ENCODE measurements at regions not wholly inside any gene's neighbourhood (a gene's known extent, or its start where the extent isn't known, plus 50 kb on each side); places are given as distances from the start of the nearest gene placed in this dataset.

DNA sequence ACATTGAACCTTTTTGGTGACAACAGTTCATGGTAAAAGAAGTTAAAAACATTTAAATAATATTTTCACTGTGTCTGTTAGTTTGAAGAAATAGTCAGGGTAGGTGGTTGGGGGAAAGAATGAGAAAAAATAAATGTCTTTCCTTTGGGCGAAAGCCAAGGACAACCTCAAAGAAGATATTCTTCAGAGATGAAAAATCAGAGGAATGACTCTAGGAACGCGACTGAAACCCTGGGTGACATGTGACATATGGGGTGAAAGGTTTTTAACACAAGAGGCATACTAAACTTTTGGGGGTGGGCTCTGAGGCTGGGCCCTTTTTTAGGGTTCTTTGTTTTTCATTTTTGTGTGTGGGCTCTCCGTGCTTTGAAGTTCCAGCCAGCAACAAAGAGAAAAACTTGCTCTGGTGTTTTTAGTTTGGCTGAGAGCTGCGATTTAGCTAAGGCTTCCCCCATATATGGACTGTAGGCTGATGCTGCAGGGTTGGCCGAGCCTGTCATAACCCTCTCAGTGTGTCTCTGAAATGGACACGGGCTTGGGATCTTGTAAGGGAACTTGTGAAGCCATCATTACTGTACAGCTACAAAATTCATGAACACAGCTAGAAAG, 610.1 kb upstream of the ARID1B start:
- Histone ChIP-seq H2AFZ (ENCODE audit: low read depth, low read length) (no peak overlapping the region), H3K27me3 (ENCODE audit: insufficient read depth, low read length) (peaks cover 2% of the 10 kb centered on the region), H3K4me1 (ENCODE audit: insufficient read depth, low read length) (no peaks in the 10 kb centered on the region), H3K4me3 (ENCODE audit: low read length) (no peak overlapping the region), H3K36me3 (ENCODE audit: insufficient read depth, low read length) (no peaks in the 10 kb centered on the region), H3K9me3 (ENCODE audit: low read length) (no peaks in the 10 kb centered on the region)

DNA sequence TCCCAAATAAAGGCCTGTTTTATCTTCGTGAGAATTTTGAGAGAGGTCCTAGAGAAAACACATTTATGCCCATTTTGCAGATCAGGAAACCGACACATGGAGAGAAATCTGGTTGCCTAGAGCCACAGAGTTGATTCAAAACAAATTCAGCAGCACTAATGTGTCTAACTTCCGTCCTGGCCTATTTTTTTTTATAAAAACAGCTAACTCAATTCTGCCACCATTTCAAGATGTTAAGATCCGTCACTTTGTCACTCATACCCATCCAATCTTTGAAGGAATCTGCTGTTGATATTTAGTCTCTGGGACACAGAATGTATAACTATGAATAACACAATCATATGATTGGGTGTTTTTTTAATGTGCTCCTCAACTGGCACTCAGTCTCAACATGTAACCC, 611.1 kb upstream of the ARID1B start:
- Histone ChIP-seq H3K36me3 (ENCODE audit: insufficient read depth, low read length) (no peaks in the 10 kb centered on the region), H3K4me1 (ENCODE audit: insufficient read depth, low read length) (no peaks in the 10 kb centered on the region), H2AFZ (ENCODE audit: low read depth, low read length) (no peak overlapping the region), H3K4me3 (ENCODE audit: low read length) (no peak overlapping the region), H3K27me3 (ENCODE audit: insufficient read depth, low read length) (peaks cover 2% of the 10 kb centered on the region), H3K9me3 (ENCODE audit: low read length) (no peaks in the 10 kb centered on the region)

GRCh38 chr6:156164701-156165452, 612.3 kb upstream of the ARID1B start:
- H3K9me3 ChIP-seq (ENCODE audit: low read length): no peaks in the 10 kb centered on the region
- H3K4me3 ChIP-seq (ENCODE audit: low read length): no peak overlapping the region
- H3K4me1 ChIP-seq (ENCODE audit: insufficient read depth, low read length): no peaks in the 10 kb centered on the region
- no peak overlapping the region for H2AFZ ChIP-seq (ENCODE audit: low read depth, low read length)
- H3K36me3 ChIP-seq (ENCODE audit: insufficient read depth, low read length): no peaks in the 10 kb centered on the region
- peaks cover 2% of the 10 kb centered on the region for H3K27me3 ChIP-seq (ENCODE audit: insufficient read depth, low read length)

- Histone ChIP-seq H2AFZ (ENCODE audit: low read depth, low read length) (no peak overlapping the region), H3K9me3 (ENCODE audit: low read length) (no peaks in the 10 kb centered on the region), H3K4me1 (ENCODE audit: insufficient read depth, low read length) (no peaks in the 10 kb centered on the region), H3K36me3 (ENCODE audit: insufficient read depth, low read length) (no peaks in the 10 kb centered on the region), H3K27me3 (ENCODE audit: insufficient read depth, low read length) (peaks cover 2% of the 10 kb centered on the region), H3K4me3 (ENCODE audit: low read length) (no peak overlapping the region)
These were observed 613.9 kb upstream of the ARID1B start for GRCh38 chr6:156163311-156163710.

- Histone ChIP-seq H3K4me3 (ENCODE audit: low read length) (no peak overlapping the region), H2AFZ (ENCODE audit: low read depth, low read length) (no peak overlapping the region), H3K4me1 (ENCODE audit: insufficient read depth, low read length) (no peaks in the 10 kb centered on the region), H3K36me3 (ENCODE audit: insufficient read depth, low read length) (no peaks in the 10 kb centered on the region), H3K9me3 (ENCODE audit: low read length) (no peaks in the 10 kb centered on the region), H3K27me3 (ENCODE audit: insufficient read depth, low read length) (peaks cover 2% of the 10 kb centered on the region)
These were observed 615.7 kb upstream of the ARID1B start for GRCh38 chr6:156161471-156161870.

DNA sequence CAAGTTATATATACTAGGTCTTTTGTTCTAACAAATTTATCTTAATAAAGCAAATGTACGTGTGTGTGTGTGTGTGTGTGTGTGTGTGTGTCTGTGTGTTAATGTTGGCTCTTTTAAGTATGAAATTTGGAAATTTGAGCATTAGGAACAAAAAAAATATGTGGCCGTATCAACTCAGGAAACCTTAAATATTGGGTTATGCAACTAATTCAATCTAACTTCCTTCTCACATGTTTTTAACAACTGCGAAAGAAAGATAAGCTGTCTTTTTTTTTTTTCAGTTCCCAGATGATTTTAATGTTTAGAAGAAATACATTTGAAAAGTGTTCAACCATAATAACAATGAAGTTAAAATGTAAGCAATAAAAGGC, 616.4 kb upstream of the ARID1B start:
- Histone ChIP-seq H3K4me3 (ENCODE audit: low read length) (no peak overlapping the region), H3K9me3 (ENCODE audit: low read length) (no peaks in the 10 kb centered on the region), H3K27me3 (ENCODE audit: insufficient read depth, low read length) (peaks cover 2% of the 10 kb centered on the region), H3K4me1 (ENCODE audit: insufficient read depth, low read length) (no peaks in the 10 kb centered on the region), H3K36me3 (ENCODE audit: insufficient read depth, low read length) (no peaks in the 10 kb centered on the region), H2AFZ (ENCODE audit: low read depth, low read length) (no peak overlapping the region)

DNA sequence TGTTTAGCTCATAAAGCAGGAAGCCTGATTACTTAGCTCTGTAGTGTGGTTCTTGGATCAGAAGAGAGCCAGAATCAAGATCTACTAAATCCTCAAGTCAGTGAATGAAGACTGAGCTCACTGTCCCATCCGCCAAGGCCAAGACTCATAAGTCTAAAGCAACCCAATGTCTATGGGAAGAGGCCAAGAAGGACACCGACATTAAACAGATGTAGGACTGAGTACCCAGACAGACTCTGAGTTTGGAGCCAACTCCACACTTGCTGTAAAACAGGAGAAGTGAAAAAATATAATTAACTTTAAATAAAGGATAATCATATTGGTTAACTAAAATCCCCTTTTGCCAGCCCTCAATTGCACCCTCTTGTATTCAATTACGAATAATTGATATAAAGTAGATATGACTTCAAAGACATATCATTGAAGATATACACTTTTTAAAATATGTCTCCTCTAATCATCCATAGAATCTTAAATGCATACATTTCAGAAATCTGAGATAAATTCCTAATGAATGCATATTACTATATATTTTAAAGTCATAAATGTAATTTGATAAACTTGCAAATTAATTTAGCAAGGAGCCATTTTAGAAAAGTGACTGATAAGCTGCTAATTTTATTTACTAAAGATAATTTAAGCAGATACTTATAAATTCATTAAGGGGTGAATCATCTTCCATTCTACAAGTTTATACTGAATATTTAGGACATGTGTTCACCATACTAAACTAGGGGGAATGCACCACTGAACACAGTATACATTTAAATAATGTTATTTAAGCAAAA, 617.0 kb upstream of the ARID1B start:
- H3K36me3 ChIP-seq (ENCODE audit: insufficient read depth, low read length): no peaks in the 10 kb centered on the region
- H2AFZ ChIP-seq (ENCODE audit: low read depth, low read length): no peak overlapping the region
- H3K9me3 ChIP-seq (ENCODE audit: low read length): no peaks in the 10 kb centered on the region
- peaks cover 2% of the 10 kb centered on the region for H3K27me3 ChIP-seq (ENCODE audit: insufficient read depth, low read length)
- no peak overlapping the region for H3K4me3 ChIP-seq (ENCODE audit: low read length)
- H3K4me1 ChIP-seq (ENCODE audit: insufficient read depth, low read length): no peaks in the 10 kb centered on the region

DNA sequence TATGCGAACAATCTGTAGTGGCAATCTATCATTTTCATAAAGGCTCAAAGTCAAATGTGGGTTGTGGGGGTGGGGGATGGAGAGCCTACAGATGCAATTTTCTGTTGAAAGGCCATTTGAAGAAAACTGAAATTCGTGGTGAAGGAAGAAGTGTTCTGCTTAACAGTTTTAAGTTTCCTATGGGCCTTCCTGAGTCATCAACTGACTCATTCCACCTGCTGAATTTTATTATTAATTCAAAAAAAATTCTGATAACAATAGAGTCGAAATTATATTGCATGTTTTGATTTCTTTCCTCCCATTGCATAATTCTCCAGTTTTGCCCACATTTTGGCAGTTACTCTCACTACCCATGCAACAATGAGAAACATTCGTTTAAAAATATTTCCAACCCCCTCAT, 622.3 kb upstream of the ARID1B start:
- H3K27me3 ChIP-seq (ENCODE audit: insufficient read depth, low read length): no peaks in the 10 kb centered on the region
- no peaks in the 10 kb centered on the region for H3K4me1 ChIP-seq (ENCODE audit: insufficient read depth, low read length)

GRCh38 chr6:156150391-156150790, 626.8 kb upstream of the ARID1B start:
- H3K36me3 ChIP-seq (ENCODE audit: insufficient read depth, low read length): no peaks in the 10 kb centered on the region
- no peaks in the 10 kb centered on the region for H3K4me1 ChIP-seq (ENCODE audit: insufficient read depth, low read length)
- H3K27me3 ChIP-seq (ENCODE audit: insufficient read depth, low read length): no peaks in the 10 kb centered on the region
- H3K9me3 ChIP-seq (ENCODE audit: low read length): no peaks in the 10 kb centered on the region
- no peak overlapping the region for H2AFZ ChIP-seq (ENCODE audit: low read depth, low read length)
- no peak overlapping the region for H3K4me3 ChIP-seq (ENCODE audit: low read length)

More for the DNA sequence above, 622.3 kb upstream of the ARID1B start:
- Histone ChIP-seq H3K9me3 (ENCODE audit: low read length) (no peaks in the 10 kb centered on the region), H3K36me3 (ENCODE audit: insufficient read depth, low read length) (no peaks in the 10 kb centered on the region), H2AFZ (ENCODE audit: low read depth, low read length) (no peak overlapping the region), H3K4me3 (ENCODE audit: low read length) (no peak overlapping the region)

- H3K4me1 ChIP-seq (ENCODE audit: insufficient read depth, low read length): no peaks in the 10 kb centered on the region
- H3K27me3 ChIP-seq (ENCODE audit: insufficient read depth, low read length): no peaks in the 10 kb centered on the region
- no peak overlapping the region for H3K4me3 ChIP-seq (ENCODE audit: low read length)
- H3K9me3 ChIP-seq (ENCODE audit: low read length): no peaks in the 10 kb centered on the region
- no peak overlapping the region for H2AFZ ChIP-seq (ENCODE audit: low read depth, low read length)
- H3K36me3 ChIP-seq (ENCODE audit: insufficient read depth, low read length): no peaks in the 10 kb centered on the region
These were observed 630.3 kb upstream of the ARID1B start for GRCh38 chr6:156146891-156147290.

- Histone ChIP-seq H3K9me3 (ENCODE audit: low read length) (no peaks in the 10 kb centered on the region), H2AFZ (ENCODE audit: low read depth, low read length) (no peak overlapping the region), H3K4me3 (ENCODE audit: low read length) (no peak overlapping the region), H3K27me3 (ENCODE audit: insufficient read depth, low read length) (no peaks in the 10 kb centered on the region), H3K4me1 (ENCODE audit: insufficient read depth, low read length) (no peaks in the 10 kb centered on the region), H3K36me3 (ENCODE audit: insufficient read depth, low read length) (no peaks in the 10 kb centered on the region)
These were observed 645.8 kb upstream of the ARID1B start for GRCh38 chr6:156131221-156131903.

GRCh38 chr6:156126535-156126934, 650.6 kb upstream of the ARID1B start:
- no peaks in the 10 kb centered on the region for H3K4me1 ChIP-seq (ENCODE audit: insufficient read depth, low read length)
- no peaks in the 10 kb centered on the region for H3K36me3 ChIP-seq (ENCODE audit: insufficient read depth, low read length)
- H3K4me3 ChIP-seq (ENCODE audit: low read length): no peak overlapping the region
- no peak overlapping the region for H2AFZ ChIP-seq (ENCODE audit: low read depth, low read length)
- no peaks in the 10 kb centered on the region for H3K27me3 ChIP-seq (ENCODE audit: insufficient read depth, low read length)
- no peaks in the 10 kb centered on the region for H3K9me3 ChIP-seq (ENCODE audit: low read length)

GRCh38 chr6:156125844-156126243, 651.3 kb upstream of the ARID1B start:
- Histone ChIP-seq H3K36me3 (ENCODE audit: insufficient read depth, low read length) (no peaks in the 10 kb centered on the region), H2AFZ (ENCODE audit: low read depth, low read length) (no peak overlapping the region)

More at GRCh38 chr6:156125844-156126243, 651.3 kb upstream of the ARID1B start:
- Histone ChIP-seq H3K4me3 (ENCODE audit: low read length) (no peak overlapping the region), H3K9me3 (ENCODE audit: low read length) (no peaks in the 10 kb centered on the region), H3K27me3 (ENCODE audit: insufficient read depth, low read length) (no peaks in the 10 kb centered on the region), H3K4me1 (ENCODE audit: insufficient read depth, low read length) (no peaks in the 10 kb centered on the region)
